HG02678 (cell line): ENCODE measurements at regions not wholly inside any gene's neighbourhood (a gene's known extent, or its start where the extent isn't known, plus 50 kb on each side); places are given as distances from the start of the nearest gene placed in this dataset.
"Not testable (repeated sequence)": the region's sequence is repeated elsewhere in the genome, so short reads cannot be mapped to it uniquely, and the experiment has no call there.

Experiments
- ATAC-seq: cut with Tn5 transposase; IDR thresholded peaks from one replicate; pipeline ENCODE4 v1.9.1; 2021; ENCODE audit warnings: mild to moderate bottlenecking, moderate library complexity; ENCODE audit not compliant: unreplicated experiment

GRCh38 chr5:125484272-125484741 is 737.9 kb upstream of the ZNF608 start:
- no peak for ATAC-seq

DNA sequence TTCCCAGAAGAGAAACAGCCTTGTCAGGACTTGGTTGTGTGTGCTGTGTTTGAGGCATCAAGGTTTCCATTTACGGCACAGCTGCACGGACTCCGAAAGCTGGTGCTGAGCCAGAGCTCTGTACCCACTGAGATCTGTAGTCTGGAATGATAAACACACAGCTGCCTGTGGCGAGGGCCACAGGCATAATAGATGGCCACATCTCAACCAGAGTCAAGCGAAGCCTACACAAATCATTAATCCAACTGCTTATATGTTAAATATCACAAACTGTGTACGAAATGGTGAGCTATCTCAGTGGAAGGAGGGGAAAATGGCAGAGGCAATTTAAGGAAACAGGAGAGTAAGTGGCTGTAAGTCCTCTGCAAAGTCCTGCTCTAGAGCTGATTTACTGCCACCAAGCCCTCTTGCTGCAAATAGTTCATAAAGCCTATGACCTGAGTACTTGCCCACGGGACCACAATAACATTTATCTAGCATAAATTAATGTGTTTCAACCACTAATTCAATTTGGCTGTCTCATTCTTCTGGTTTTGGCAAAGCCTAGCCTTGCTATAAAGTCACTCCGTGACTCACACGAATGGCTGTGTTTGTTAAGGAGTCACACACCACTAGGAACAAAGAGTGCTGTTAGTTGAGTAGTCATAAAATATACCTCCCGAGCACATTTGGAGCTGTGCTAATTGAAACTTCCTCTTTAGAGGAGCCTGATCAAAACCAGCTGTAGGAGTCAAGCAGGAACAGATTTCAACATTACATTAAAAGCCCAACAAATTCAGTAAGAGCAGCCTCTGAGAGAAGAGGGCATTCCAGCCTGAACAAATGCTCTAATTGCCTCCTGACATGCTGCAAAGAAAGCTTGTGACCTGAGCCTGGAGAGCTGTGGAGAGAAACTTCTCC is 738.6 kb upstream of the ZNF608 start:
- ATAC-seq: no peak

GRCh38 chr5:125485771-125486170 is 739.3 kb upstream of the ZNF608 start:
- ATAC-seq: no peak

DNA sequence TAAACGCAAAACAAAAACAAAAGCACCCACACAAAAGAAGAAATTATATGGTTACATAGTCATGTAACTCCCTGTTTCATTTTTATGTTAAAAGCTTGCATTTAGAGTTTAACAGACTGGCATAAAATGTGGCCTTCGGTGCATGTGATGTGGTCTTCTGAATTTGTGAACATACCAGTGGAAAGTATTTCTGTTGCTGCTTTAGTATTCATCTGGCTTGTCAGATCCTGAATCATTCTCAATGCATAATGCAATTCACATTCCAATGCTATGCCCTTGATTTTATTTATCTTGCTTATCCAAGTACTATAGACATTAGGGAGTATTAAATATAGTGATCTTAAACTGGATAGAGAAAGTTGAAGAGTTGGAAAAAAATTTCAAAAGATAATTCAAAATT is 740.2 kb upstream of the ZNF608 start:
- ATAC-seq: no peak

- ATAC-seq: no peak
Measured at GRCh38 chr5:125487231-125487630, 740.8 kb upstream of the ZNF608 start.

DNA sequence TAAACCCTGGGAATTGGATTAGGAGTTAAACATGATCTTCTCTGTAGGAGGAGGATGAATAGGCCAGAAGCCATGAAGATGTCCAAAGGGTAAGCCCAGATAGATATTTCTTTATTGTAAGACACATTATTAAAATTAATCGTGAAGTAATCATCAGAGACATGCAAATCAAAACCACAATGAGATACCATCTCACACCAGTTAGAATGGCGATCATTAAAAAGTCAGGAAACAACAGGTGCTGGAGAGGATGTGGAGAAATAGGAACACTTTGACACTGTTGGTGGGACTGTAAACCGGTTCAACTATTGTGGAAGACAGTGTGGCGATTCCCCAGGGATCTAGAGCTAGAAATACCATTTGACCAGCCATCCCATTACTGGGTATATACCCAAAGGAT is 741.2 kb upstream of the ZNF608 start:
- ATAC-seq: not testable (repeated sequence)

GRCh38 chr5:125489146-125489545 is 742.7 kb upstream of the ZNF608 start:
- ATAC-seq: no peak

- no peak for ATAC-seq
Measured at GRCh38 chr5:125491986-125492492, 745.6 kb upstream of the ZNF608 start.

- ATAC-seq: no peak
Measured at GRCh38 chr5:125492977-125493376, 746.5 kb upstream of the ZNF608 start.

- no peak for ATAC-seq
Measured at GRCh38 chr5:125496393-125496792, 750.0 kb upstream of the ZNF608 start.

- ATAC-seq: no peak
Measured at GRCh38 chr5:125497651-125498050, 751.2 kb upstream of the ZNF608 start.

DNA sequence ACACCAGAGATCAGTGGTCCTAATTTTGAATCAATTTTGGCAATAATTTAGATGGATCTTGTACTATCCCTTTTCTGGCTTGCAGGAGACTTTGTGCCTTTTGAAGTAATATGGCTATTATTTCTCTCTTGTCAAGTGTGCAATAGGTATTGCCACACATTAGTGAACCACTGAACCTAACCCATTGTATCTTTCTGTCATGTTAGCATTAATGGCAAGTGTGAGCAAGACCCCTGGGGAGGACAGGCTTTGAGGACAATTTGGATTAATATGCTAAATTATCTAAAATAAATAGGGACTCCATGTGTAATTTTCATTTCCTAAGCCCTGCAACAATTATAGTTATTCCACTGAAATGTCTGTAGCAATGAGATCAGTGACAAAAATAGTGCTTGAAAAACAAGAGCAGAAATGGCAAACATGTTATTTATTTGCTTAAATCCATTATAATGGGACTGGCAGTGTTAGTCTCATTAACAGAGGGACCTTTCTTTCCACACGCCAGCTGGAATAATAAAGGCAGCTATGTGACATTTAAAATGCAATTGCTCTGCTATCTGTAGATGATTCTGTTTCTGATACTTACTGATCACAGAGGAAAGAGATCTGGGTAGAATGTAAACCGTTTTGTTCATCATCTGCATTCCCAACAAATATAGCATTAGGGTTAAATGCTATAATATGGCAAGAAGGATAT is 753.3 kb upstream of the ZNF608 start:
- no peak for ATAC-seq

DNA sequence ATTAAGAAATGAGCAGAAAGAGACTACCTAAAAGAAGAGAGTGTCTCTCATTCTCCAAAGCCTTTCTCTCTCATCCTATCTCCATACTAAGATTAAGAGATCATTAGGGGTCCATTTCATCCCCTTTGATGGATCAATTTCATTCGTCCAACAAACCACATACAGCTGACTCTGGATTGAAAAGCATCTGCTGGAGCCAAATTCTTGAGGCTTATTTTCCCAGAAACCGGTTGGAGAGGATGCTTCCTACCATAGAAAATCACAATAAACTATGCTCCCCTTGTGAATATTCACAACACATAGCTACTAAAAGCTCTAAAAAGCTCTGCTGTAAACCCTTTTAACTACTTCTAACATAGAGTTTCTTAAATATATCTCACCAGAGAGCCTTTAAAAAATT is 755.0 kb upstream of the ZNF608 start:
- no peak for ATAC-seq

- ATAC-seq: no peak
Measured at GRCh38 chr5:125503946-125504345, 757.5 kb upstream of the ZNF608 start.

- no peak for ATAC-seq
Measured at GRCh38 chr5:125505115-125505514, 758.7 kb upstream of the ZNF608 start.

- no peak for ATAC-seq
Measured at GRCh38 chr5:125506124-125506523, 759.7 kb upstream of the ZNF608 start.

DNA sequence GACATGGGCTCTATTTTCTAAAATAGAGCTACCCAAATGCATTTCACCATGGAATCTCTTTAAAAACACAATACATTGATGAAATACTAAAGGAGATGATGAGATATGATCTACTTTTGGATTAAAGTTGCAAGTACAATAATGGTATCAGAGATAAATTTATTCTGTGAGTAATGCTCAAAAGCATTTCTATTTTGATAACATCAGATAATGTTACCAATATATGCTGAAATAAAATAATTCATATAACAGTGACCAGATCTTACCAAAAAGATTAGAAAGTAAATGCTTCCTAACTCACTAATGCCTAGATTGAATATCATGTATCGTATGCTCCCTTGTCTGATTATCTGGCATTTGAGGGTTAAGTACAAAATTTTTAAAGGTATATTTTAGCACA is 761.8 kb upstream of the ZNF608 start:
- no peak for ATAC-seq

DNA sequence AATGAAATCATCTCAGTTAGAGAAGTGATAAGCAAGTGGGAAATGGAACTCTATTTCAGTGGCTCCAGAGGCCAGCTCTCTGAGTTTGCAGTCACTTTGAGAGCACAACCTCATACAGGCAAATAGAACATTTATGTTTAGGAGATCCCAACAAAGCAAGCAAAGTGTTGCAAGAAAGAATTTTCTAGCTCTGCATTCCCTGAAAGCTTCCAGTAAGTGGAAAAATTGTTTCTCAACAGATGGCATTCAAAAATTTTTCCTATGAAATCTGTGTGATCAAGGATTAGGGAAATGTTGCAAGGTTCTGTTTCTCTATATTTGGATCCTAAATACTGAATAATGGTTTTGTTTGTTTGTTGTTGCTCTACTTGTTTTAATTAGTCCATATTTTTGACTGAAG is 764.2 kb upstream of the ZNF608 start:
- ATAC-seq: no peak

DNA sequence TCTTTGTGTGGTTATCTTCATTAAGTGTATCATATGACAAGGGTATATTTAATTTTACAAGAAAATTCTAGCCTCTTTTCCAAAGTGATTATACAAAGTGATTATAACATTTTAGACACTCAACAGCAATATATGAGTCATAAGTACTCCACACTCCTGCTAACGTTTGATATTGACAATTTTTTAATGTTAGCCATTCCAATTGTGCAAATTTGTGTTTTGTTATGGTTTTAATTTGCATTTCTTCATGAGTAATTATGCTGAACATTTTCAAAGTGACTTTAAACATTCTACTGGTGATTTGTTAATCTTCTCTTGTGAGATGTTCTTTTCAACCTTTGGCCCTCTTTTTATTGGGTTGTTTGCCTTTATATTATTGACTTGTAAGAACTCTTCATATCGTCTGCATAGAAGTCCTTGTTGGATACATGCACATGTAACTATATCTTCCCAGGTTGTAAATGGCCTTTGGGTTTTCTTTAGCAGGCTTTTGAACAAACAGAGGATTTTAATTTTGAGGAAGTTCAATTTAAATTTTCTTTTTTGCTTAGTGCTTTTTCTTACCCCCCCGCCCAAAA is 771.6 kb upstream of the ZNF608 start:
- ATAC-seq: no peak

- ATAC-seq: no peak
Measured at GRCh38 chr5:125521289-125521688, 774.9 kb upstream of the ZNF608 start.

GRCh38 chr5:125525356-125525755 is 778.9 kb upstream of the ZNF608 start:
- ATAC-seq: no peak

GRCh38 chr5:125526966-125527365 is 780.5 kb upstream of the ZNF608 start:
- ATAC-seq: no peak
